GM18951 (cell line): ENCODE measurements at regions not wholly inside any gene's neighbourhood (a gene's known extent, or its start where the extent isn't known, plus 50 kb on each side); places are given as distances from the start of the nearest gene placed in this dataset.
"Not testable (repeated sequence)": the region's sequence is repeated elsewhere in the genome, so short reads cannot be mapped to it uniquely, and the experiment has no call there.

Experiments used
- POLR2A ChIP-seq: IDR thresholded peaks from 4 replicates; pipeline ENCODE4 v1.6.1; 2011; ENCODE audit warnings: mild to moderate bottlenecking; ENCODE audit not compliant: insufficient read length, insufficient read depth; ENCODE audit errors: extremely low read depth
- in situ Hi-C: fragments of 300-500 bp; cut with MboI; formaldehyde crosslinking; loops from one replicate; pipeline ENCODE4 v1.12.0; 2022; ENCODE audit warnings: low sequenced_read_pairs, mixed read lengths, inconsistent platforms; ENCODE audit not compliant: unreplicated experiment

DNA sequence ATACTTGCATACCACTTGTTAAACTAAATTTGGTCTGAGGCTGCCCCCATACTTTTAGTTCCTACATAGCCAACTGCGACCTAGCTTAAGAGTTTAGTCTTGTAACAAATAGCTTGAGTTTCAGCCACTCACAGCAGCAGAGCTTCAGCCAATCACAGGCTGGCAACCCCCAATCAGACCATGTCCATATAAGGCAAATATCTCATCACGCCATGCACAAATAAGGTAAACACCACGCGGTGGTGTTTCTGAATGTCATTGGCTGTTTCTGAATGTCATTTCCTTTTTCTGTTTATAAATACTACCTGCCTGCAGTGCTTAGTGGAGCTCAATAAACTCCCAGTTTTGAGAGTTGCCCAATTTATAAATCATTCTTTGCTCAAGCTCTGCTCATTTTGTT lies 143.1 kb upstream of the MAD2L1 start:
- no peak for TF ChIP-seq POLR2A
- in situ Hi-C loops = no loop called here

DNA sequence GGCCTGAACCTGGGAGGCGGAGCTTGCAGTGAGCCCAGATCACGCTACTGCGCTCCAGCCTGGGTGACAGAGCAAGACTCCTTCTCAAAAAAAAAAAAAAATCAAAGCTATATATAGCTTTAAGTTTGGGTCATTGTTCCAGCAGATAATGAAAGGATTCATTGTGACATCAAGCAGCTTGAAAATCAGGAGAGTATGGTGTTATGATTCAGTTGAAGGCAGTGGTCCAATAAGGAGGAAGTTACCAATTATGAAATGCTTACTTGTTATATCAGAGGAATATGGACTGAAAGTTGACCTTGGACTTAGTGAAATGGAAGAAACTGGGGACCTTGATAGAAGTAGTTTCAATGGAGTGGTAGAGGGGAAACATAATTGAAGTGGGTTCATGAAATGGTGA lies 140.4 kb upstream of the MAD2L1 start:
- in situ Hi-C loops = no loop called here
- TF ChIP-seq POLR2A = no peak

DNA sequence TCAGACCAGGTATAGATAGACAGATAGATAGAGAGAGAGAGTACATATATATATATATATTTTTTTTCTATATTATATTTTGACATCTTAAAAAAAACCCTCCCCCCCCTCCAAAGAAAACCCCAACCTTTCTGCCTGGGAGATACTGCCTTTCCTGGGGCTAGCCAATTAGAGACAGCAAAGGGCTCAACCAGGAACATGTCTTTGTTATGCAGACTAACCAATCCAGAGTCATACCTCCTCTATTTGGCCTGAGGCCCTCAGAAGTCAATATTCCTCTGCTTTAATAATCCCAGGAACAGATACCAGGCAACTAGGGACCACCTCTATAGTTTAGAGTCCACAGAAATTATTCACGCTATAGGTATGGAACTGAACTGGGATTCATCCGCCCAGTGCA lies 135.6 kb upstream of the MAD2L1 start:
- no peak for TF ChIP-seq POLR2A
- in situ Hi-C loops = no loop called here

DNA sequence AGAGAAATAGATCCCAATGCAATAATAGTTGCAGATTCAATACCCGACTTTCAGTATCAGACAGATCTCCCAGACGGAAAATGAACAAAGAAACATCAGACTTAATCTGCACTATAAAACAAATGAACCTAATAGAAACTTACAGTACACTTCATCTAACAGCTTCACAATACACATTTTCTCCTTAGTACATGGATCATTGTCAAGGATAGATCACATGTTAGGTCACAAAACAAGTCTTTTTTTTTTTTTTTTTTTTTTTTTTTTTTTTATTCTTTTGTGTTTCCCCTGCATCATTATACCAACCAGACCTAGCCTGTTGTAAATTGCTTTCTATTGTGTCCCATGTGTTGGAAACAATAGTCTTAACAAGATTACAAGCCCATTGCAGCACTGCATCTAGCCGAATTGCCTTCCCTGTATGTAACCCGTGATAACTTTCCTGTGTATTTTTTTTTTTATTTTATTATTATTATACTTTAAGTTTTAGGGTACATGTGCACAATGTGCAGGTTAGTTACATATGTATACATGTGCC lies 134.0 kb upstream of the MAD2L1 start:
- in situ Hi-C loops = not testable (repeated sequence)

DNA sequence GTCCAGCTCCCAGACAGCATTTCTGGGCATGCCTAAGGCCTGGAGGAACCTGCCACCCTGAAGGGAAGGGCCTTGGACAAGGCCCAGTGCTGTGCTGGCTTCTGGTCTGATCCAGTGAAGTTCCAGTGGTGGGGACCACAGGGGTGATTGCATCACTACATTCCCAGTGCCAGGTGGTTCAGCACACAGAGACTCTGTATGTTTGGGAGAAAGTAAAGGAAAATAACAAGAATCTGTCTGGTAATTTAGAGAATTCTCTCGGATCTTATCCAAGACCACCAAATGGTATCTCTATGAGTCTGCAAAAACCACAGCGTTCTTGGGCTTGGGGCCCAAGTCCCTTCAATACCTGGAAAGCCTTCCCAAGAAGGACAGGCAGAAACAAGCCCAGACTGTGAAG lies 131.8 kb upstream of the MAD2L1 start:
- TF ChIP-seq POLR2A = no peak
- in situ Hi-C loops = no loop called here

DNA sequence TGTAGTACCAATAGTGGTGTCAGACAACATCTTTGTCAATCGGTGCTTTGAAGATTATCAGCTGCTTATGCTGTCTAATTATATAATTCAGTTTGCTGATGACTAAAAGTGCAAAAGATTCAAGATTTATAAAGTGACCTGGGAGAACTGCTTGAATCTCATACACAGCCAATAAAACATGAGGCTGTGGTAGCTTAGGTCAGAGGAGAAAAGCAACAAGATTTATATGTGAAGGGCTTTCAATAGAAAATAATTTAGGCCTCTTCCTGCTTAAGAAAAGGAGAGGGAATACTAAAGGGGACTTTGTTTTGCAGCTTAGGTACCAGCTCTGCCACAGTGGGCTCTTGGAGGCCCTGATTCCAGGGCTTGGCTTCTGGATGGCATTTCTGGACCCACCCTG lies 111.0 kb upstream of the MAD2L1 start:
- TF ChIP-seq POLR2A = no peak
- in situ Hi-C loops = no loop called here

DNA sequence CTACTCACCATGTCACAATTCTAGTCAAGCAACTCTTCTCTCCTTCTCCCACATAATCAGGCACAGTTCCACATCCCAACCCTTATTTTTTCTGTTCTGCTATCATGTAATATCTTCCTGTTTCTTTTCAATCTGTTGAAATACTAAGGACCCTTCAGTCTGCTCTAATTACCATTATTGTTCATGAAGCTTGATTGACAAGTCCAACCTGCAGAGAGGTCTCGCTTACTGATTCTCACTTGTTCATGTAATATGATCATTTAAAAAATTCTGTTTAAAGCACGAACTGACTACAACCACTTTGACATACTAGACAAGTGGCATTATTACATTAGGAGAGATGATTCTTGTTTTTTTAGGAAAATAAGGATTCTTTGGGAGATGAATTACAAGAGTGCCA lies 108.6 kb upstream of the MAD2L1 start:
- in situ Hi-C loops = no loop called here

DNA sequence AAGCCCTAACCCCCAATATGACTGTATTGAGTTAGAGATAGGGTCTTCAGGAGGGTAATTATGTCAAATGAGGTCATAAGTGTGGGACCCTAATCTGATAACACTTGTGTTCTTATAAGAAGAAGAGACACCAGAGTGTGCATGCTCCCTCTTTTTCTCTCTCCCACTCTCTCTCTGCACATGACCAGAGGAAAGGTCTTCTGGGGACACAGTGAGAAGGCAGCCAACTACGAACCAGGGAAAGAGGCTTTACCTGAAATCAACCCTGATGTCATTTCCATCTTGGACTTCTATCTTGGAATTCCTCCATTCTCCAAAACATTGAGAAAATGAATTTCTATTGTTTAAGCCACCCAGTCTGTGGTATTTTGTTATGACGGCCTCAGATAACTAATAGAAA lies 97.2 kb upstream of the MAD2L1 start:
- no peak for TF ChIP-seq POLR2A
- in situ Hi-C loops = loop anchor here (25.0 kb wide), 1 partner anchor 923 kb away; no protein-coding TSS in a partner anchor

More for the DNA sequence above, 108.6 kb upstream of the MAD2L1 start:
- no peak for TF ChIP-seq POLR2A

DNA sequence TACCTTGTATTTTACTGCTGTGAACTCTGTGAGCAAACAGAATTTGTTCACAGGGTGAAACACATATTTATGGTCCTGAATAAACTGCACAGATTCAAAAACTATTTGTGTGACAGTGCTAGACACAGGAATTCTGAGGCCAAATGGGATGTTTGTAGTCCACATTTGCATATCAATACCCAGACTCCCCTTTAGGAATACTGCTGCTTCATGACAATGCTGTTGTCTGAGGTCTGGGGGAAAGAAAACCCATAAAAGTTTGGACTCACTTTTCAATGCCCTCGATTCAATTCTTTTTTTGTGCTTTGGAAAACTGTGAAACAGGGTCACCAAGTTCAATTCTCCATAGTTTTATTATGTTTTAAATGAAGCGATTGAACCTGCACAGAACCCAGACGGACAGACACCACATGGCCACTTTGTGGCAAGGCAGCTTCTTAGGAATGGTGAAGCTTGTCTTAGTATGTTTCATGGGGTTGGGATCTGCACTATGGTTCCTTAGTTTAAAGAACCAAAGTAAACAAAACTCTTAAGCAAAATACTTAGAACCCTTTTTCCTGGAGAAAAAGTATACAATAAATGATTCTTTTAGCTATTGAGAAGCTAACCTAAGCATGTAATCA lies 92.3 kb upstream of the MAD2L1 start:
- TF ChIP-seq POLR2A = no peak
- in situ Hi-C loops = loop anchor here (25.0 kb wide), 1 partner anchor 928 kb away; no protein-coding TSS in a partner anchor

DNA sequence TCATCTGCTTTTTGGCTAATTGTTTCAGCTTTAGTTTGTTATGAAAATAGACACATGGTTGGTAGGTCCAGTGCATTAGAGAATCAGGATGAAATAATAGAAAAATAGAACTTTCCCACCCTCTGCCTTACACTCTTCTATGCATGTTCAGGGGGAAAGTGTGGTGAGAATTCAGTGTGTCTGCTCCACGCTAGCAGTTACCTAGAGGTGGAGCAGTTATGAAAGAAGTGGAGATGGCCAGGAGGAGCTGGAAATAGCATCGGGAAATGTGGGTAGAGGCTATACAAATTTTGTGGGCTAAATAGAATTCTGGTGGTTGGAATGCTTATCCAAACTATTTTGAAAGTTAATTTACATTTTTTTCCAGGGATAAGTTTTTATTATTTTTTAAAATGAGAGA lies 91.4 kb upstream of the MAD2L1 start:
- in situ Hi-C loops = loop anchor here (25.0 kb wide), 1 partner anchor 929 kb away; no protein-coding TSS in a partner anchor
- no peak for TF ChIP-seq POLR2A

DNA sequence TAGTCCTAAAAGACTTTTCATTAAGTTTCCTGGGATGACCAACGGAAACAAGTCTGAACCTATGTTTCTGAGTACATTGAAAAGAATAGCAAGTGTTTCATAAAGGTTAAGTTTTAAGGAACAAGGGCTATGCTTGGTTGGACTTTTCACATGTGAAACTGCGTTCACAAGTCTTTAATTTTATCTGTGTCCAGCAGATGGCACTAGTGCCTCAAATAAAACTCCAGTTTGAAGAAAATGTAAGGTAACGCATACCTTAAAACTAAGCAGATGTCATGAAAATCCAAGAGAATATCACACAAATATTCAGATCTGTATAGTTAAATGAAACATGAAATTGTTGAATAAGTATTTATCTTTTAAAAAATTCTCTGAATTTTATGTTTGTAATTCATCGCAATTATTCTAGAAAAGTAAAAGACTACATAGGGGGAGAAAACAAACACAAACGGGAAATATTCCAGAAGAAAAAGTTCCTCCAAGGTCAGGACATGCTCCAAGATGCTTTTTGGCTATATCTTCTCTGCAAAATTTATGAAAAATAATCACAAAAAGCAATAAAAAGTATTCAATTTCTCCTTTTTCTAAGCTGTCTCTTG lies 89.6 kb upstream of the MAD2L1 start:
- in situ Hi-C loops = loop anchor here (25.0 kb wide), 1 partner anchor 931 kb away; no protein-coding TSS in a partner anchor
- TF ChIP-seq POLR2A = no peak

DNA sequence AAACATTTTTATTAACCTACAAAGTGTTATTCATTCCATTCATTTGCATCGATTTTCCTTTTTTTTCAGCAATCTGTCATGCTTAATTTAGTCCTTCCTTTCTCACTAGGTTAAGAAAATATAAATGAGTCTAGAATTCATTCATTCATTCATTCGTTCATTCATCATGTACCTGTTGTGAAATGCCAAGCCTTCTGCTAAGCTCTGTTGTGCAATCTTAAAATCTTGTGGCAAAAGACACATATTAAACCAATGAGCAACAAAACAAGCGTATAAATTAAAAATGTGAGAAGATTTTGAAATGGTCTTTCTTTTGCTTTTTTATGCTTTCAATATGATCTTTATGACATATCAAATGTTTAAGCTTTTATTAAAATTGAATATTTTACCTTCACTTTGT lies 88.6 kb upstream of the MAD2L1 start:
- in situ Hi-C loops = loop anchor here (25.0 kb wide), 1 partner anchor 932 kb away; no protein-coding TSS in a partner anchor
- no peak for TF ChIP-seq POLR2A

DNA sequence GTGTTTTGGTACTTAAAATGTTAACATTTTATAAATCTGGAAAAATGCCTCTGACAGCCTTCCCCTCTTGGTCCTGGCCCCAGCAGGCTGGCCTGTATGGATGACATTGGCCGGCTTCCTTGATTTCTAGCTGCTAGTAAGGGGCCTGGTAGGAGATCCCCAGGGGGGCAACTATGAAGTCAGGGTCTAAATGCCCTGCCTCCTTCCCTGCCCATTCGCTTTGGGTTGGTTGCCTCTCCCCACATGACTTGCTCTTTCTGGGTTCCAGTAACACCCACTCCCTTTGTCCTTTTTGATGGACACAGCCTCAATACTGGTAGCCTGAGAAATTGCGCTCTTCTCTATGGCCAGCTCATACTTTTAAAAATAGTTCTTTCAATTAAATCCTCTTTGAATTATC lies 78.0 kb upstream of the MAD2L1 start:
- no peak for TF ChIP-seq POLR2A
- in situ Hi-C loops = no loop called here

DNA sequence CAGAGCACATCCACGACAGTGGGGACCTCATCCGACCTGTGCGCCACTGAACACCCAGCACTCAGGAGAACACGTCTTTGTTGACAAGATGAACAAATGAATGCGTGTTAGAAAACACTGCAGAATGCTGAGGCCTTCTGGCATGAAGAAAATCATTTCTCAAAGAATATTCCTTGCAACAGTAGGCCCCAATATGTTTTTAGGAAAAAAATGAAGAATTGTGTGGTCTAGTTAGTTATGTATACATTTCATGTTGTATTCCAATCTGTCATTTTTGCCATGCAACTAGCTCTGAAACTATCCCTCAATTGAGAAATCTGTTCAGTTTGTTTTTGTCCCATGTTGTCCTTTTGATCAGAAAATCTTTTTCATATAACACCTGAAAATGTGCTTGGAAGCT lies 77.4 kb upstream of the MAD2L1 start:
- no peak for TF ChIP-seq POLR2A
- in situ Hi-C loops = no loop called here
